ENCODE measurements at regions not wholly inside any gene's neighbourhood (a gene's known extent, or its start where the extent isn't known, plus 50 kb on each side); places are given as distances from the start of the nearest gene placed in this dataset.

DNA sequence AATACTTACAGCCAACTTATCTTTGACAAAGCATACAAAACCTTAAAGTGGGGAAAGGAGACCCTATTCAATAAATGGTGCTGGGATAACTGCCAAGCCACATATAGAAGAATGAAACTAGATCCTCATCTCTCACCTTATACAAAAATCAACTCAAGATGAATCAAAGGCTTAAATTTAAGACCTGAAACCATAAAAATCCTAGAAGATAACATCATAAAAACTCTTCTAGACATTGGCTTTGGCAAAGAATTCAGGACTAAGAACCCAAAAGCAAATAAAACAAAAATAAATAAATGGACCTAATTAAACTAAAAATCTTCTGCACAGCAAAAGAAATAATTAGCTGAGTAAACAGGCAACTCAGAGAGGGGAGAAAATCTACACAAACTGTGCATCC lies 335.6 kb upstream of the PBX1 start:
- TF ChIP-seq EP300 (IDR thresholded peaks at IDR 0.05; ENCODE audit: borderline replicate concordance), result no peak
- no peak for TF ChIP-seq ZBTB7A (IDR thresholded peaks at IDR 0.05; ENCODE audit: low read depth)
- no peak for TF ChIP-seq TCF12 (IDR thresholded peaks at IDR 0.05; ENCODE audit: low read depth)
- TF ChIP-seq TAF1 (IDR thresholded peaks at IDR 0.05; ENCODE audit: low read depth), result no peak
- no peak for TF ChIP-seq CEBPB (IDR thresholded peaks at IDR 0.05)
- TF ChIP-seq, protein P1, sequence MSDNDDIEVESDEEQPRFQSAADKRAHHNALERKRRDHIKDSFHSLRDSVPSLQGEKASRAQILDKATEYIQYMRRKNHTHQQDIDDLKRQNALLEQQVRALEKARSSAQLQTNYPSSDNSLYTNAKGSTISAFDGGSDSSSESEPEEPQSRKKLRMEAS (IDR thresholded peaks at IDR 0.05), result no peak
- TF ChIP-seq, protein P2, sequence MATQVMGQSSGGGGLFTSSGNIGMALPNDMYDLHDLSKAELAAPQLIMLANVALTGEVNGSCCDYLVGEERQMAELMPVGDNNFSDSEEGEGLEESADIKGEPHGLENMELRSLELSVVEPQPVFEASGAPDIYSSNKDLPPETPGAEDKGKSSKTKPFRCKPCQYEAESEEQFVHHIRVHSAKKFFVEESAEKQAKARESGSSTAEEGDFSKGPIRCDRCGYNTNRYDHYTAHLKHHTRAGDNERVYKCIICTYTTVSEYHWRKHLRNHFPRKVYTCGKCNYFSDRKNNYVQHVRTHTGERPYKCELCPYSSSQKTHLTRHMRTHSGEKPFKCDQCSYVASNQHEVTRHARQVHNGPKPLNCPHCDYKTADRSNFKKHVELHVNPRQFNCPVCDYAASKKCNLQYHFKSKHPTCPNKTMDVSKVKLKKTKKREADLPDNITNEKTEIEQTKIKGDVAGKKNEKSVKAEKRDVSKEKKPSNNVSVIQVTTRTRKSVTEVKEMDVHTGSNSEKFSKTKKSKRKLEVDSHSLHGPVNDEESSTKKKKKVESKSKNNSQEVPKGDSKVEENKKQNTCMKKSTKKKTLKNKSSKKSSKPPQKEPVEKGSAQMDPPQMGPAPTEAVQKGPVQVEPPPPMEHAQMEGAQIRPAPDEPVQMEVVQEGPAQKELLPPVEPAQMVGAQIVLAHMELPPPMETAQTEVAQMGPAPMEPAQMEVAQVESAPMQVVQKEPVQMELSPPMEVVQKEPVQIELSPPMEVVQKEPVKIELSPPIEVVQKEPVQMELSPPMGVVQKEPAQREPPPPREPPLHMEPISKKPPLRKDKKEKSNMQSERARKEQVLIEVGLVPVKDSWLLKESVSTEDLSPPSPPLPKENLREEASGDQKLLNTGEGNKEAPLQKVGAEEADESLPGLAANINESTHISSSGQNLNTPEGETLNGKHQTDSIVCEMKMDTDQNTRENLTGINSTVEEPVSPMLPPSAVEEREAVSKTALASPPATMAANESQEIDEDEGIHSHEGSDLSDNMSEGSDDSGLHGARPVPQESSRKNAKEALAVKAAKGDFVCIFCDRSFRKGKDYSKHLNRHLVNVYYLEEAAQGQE (IDR thresholded peaks at IDR 0.05; ENCODE audit: low read depth), result no peak
- no peak for TF ChIP-seq FOXM1 (IDR thresholded peaks at IDR 0.05; ENCODE audit: borderline replicate concordance, low read depth)
- no peak for TF ChIP-seq EGR1 (IDR thresholded peaks at IDR 0.05)
